ENCODE measurements at regions not wholly inside any gene's neighbourhood (a gene's known extent, or its start where the extent isn't known, plus 50 kb on each side); places are given as distances from the start of the nearest gene placed in this dataset.

- no peak for TF ChIP-seq CTCF (IDR thresholded peaks at IDR 0.05)
- TF ChIP-seq POLR2AphosphoS5 (IDR thresholded peaks at IDR 0.05): no peak
- no peak for TF ChIP-seq POLR2A (IDR thresholded peaks at IDR 0.05)
- TF ChIP-seq EP300 (IDR thresholded peaks at IDR 0.05): no peak
Observed at GRCh38 chr19:29302002-29302928, 89.3 kb upstream of the UQCRFS1 start.
